ENCODE measurements at regions not wholly inside any gene's neighbourhood (a gene's known extent, or its start where the extent isn't known, plus 50 kb on each side); places are given as distances from the start of the nearest gene placed in this dataset.

DNA sequence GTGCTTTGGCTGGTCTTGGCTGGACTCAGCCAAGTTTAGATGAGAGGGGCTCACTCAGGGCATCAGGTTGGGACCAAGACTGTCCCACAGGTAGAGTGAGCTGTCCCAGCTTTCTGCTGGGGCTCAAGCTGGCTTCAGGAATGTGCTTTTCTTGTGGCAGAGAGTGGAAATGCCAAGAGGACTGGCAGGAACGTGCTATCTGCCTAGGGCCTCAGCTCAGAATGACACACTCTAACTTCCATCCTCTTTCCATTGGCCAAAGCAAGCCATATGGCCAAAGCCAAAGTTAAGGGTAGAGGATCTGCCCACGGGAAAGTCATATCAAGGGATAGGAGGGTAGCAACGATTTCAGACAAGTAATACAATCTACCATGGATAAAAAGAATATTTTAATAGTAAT is 178.8 kb downstream of the ABHD5 start:
- no peaks in the 10 kb centered on the region for H3K79me2 ChIP-seq (ENCODE audit: insufficient read depth, low read length)
- no peak for DNase-seq (ENCODE audit: insufficient read length, low spot score, missing footprints)
- peak overlapping the region; percentile 56 for H3K4me2 ChIP-seq (ENCODE audit: insufficient read depth, low read length)
- peaks cover 77% of the 10 kb centered on the region for H3K4me1 ChIP-seq (ENCODE audit: insufficient read depth, low read length)
- H3K27me3 ChIP-seq (ENCODE audit: insufficient read depth, low read length): no peaks in the 10 kb centered on the region
- H3K4me3 ChIP-seq (ENCODE audit: insufficient read depth, low read length): no peak overlapping the region
- H2AFZ ChIP-seq (ENCODE audit: low read length): peak overlapping the region; percentile 30
- H4K20me1 ChIP-seq (ENCODE audit: insufficient read depth, low read length): no peaks in the 10 kb centered on the region
- no peaks in the 10 kb centered on the region for H3K36me3 ChIP-seq (ENCODE audit: insufficient read depth, low read length)
- TF ChIP-seq, protein P1, sequence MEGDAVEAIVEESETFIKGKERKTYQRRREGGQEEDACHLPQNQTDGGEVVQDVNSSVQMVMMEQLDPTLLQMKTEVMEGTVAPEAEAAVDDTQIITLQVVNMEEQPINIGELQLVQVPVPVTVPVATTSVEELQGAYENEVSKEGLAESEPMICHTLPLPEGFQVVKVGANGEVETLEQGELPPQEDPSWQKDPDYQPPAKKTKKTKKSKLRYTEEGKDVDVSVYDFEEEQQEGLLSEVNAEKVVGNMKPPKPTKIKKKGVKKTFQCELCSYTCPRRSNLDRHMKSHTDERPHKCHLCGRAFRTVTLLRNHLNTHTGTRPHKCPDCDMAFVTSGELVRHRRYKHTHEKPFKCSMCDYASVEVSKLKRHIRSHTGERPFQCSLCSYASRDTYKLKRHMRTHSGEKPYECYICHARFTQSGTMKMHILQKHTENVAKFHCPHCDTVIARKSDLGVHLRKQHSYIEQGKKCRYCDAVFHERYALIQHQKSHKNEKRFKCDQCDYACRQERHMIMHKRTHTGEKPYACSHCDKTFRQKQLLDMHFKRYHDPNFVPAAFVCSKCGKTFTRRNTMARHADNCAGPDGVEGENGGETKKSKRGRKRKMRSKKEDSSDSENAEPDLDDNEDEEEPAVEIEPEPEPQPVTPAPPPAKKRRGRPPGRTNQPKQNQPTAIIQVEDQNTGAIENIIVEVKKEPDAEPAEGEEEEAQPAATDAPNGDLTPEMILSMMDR (IDR thresholded peaks at IDR 0.05; ENCODE audit: extremely low read depth, low read depth, low read length): no peak
- no peaks in the 10 kb centered on the region for H3K9me3 ChIP-seq (ENCODE audit: low read depth, low read length)
- H3K27ac ChIP-seq (ENCODE audit: low read depth, low read length): peak overlapping the region; percentile 88

DNA sequence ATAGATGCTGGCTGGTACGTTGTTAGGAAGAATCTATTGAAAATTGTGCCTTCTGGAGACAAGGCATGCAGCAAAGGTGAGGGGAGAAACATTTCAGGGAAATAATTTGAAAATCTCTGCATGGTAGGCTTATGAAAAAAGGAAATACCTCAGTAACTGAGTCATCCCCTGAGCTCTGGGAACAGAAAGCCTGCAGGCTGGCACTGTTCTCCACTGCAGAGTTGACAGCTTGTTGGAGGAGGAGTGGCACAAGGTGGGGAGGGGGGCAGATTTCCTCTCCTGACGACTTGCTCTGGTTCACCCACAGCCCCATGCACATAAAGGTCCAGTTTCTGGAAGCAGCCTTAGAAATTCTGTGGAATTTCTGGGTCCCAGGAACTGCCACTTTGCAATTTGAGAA is 179.4 kb downstream of the ABHD5 start:
- Histone ChIP-seq H3K4me3 (ENCODE audit: insufficient read depth, low read length) (no peak overlapping the region), H4K20me1 (ENCODE audit: insufficient read depth, low read length) (no peaks in the 10 kb centered on the region), H3K79me2 (ENCODE audit: insufficient read depth, low read length) (no peaks in the 10 kb centered on the region), H3K27ac (ENCODE audit: low read depth, low read length) (peak overlapping the region; percentile 88), H3K27me3 (ENCODE audit: insufficient read depth, low read length) (no peaks in the 10 kb centered on the region), H3K9me3 (ENCODE audit: low read depth, low read length) (no peaks in the 10 kb centered on the region), H2AFZ (ENCODE audit: low read length) (no peak overlapping the region), H3K4me2 (ENCODE audit: insufficient read depth, low read length) (peak overlapping the region; percentile 56), H3K4me1 (ENCODE audit: insufficient read depth, low read length) (peaks cover 77% of the 10 kb centered on the region), H3K36me3 (ENCODE audit: insufficient read depth, low read length) (no peaks in the 10 kb centered on the region)
- DNase-seq (ENCODE audit: insufficient read length, low spot score, missing footprints): peak; percentile 92
- TF ChIP-seq, protein P1 (IDR thresholded peaks at IDR 0.05; ENCODE audit: extremely low read depth, low read depth, low read length): no peak

DNA sequence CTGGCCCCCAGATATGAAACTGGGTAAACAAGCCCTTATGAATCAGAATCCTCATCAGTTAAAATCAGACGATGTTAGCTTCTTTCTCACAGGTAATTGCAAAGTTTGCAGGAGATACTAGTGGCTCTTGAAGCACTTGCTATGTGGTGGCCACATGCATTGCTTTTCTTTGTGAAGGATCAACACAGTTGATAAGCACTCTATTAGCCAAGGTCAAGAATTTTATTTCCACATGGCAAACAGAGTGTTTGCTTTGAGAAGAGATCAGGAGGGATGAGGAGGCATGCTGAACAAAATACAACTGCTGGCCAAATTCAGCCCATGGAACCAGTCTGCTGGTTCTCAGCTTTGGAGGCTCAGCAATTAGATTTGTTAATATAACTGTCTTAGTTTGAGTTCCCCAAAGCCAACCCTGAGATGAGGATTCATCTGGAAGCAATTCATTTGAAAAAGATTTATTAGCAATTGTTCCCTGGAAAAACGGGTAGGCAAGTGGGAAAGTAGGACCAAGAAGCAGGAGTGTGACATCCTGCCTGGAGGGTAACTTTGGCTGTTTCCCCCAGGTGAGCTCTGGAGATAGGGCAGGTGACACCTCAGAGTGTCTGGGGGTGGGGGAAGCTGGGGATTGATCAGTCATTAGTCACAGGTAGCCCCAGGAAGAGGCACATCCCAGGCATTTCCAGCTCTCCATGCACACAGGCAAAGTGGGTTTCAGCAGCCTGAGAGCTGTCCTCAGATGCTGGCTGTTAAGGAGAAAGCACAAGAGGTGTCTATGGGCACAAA is 180.3 kb downstream of the ABHD5 start:
- no peaks in the 10 kb centered on the region for H3K27me3 ChIP-seq (ENCODE audit: insufficient read depth, low read length)
- no peak for DNase-seq (ENCODE audit: insufficient read length, low spot score, missing footprints)

DNA sequence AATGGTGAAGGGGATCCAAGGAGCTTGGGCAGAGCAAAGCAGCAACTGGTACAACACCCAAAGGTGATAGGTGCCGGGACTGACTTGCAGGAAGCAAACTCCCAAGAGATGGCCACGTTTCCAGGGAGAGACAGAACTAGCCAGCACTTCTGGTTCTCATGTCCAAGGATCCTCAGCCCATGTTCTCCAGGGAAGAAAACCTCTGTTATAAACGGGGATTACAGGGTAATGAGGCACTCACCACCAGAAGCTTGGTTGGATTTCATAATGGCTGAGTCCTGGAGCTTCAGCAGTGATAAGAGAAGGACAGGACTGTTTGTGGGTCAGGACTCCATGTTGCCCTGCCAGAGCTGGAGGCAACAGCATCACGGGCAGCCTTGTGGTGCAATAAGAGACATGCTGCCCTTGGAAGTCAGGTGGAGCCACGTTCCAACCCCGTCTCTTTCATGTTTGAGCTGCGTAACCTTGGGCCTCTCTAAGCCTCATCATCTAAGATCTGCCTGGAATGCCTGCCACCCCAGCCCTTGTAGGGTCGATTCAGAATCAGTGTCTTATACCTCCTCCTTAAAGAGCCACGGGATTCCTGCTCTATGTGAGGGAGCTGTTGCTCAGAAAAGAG is 181.0 kb downstream of the ABHD5 start:
- H3K36me3 ChIP-seq (ENCODE audit: insufficient read depth, low read length): no peaks in the 10 kb centered on the region
- no peaks in the 10 kb centered on the region for H3K27me3 ChIP-seq (ENCODE audit: insufficient read depth, low read length)
- H3K79me2 ChIP-seq (ENCODE audit: insufficient read depth, low read length): no peaks in the 10 kb centered on the region
- H2AFZ ChIP-seq (ENCODE audit: low read length): peak overlapping the region; percentile 67
- no peaks in the 10 kb centered on the region for H3K9me3 ChIP-seq (ENCODE audit: low read depth, low read length)
- peaks cover 66% of the 10 kb centered on the region for H3K4me1 ChIP-seq (ENCODE audit: insufficient read depth, low read length)
- peak overlapping the region; percentile 88 for H3K27ac ChIP-seq (ENCODE audit: low read depth, low read length)
- H4K20me1 ChIP-seq (ENCODE audit: insufficient read depth, low read length): no peaks in the 10 kb centered on the region
- peak overlapping the region; percentile 68 for H3K4me2 ChIP-seq (ENCODE audit: insufficient read depth, low read length)
- peak overlapping the region; percentile 5 for H3K4me3 ChIP-seq (ENCODE audit: insufficient read depth, low read length)
- DNase-seq (ENCODE audit: insufficient read length, low spot score, missing footprints): no peak
- TF ChIP-seq, protein P1 (IDR thresholded peaks at IDR 0.05; ENCODE audit: extremely low read depth, low read depth, low read length): no peak

More for the DNA sequence above, 180.3 kb downstream of the ABHD5 start:
- Histone ChIP-seq H3K4me1 (ENCODE audit: insufficient read depth, low read length) (peaks cover 73% of the 10 kb centered on the region), H2AFZ (ENCODE audit: low read length) (no peak overlapping the region), H3K4me3 (ENCODE audit: insufficient read depth, low read length) (no peak overlapping the region), H3K79me2 (ENCODE audit: insufficient read depth, low read length) (no peaks in the 10 kb centered on the region), H3K36me3 (ENCODE audit: insufficient read depth, low read length) (no peaks in the 10 kb centered on the region), H3K4me2 (ENCODE audit: insufficient read depth, low read length) (peak overlapping the region; percentile 56), H3K9me3 (ENCODE audit: low read depth, low read length) (no peaks in the 10 kb centered on the region), H4K20me1 (ENCODE audit: insufficient read depth, low read length) (no peaks in the 10 kb centered on the region), H3K27ac (ENCODE audit: low read depth, low read length) (peak overlapping the region; percentile 88)
- TF ChIP-seq, protein P1 (IDR thresholded peaks at IDR 0.05; ENCODE audit: extremely low read depth, low read depth, low read length): no peak

Measured in osteoblast (primary cell).